COR-L47 (cell line): ENCODE measurements at regions not wholly inside any gene's neighbourhood (a gene's known extent, or its start where the extent isn't known, plus 50 kb on each side); places are given as distances from the start of the nearest gene placed in this dataset.

Experiments
- DNase-seq: peaks from one replicate; lab custom pipeline; 2025; lab: John Stamatoyannopoulos, UW

DNA sequence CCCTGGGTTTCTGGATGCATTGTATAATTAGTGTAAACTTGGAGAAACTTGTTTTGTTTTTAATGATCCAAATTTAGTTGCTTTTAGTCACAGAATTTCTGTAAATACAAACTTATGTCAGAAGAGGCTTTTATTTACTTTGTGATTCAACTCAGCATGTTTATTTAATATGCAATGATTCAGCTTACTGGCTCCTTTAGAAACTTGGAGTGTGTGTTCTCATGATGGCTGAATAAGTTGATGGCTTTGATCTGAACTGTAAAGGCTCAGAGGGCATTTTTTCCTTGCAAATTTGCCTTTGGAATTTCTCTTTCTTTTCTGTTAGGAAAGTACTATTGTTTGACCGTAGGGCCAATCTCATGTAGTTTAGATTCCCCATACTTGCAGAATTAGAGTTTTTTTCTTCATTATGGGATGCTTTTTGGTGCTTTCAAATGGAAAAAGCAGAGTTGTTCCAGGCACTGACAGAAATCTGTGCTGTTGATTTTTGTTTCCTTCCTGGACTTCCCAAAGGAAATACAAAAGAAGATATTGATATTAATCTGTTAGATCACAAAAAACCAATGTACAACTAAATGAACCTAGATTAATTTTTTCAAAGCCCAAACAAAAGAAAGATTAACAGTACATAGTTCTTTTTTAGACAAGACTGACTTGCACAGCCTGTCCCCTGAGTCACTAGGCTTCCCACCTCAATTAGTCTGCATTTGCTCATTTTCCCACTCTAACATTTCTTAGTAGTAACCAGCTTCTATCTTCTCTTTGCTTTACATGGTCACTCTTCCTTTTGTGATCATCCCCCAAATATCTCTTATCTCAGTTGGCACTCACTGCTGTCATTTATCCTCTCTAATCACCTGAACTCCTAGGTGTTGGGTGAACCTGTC lies 96.8 kb upstream of the AGR3 start:
- DNase-seq: no peak

DNA sequence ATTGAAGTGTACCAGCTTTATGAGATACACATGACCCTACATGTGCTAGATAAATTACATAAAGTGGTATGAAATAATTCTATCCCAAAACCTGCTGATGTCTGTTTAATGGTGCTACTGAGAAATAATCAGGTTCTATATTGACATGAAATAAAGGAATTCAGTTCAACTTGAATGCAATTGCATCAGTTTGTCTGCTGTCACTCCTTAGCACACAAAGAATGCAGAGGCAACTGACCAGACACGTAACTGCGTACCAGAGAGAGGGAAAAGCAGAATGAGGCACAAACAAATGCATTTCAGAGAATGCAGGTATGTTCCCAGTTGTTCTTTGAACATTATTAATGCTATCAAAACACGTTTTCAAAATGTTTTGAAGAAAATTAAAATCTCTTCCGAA lies 98.8 kb upstream of the AGR3 start:
- DNase-seq: no peak

DNA sequence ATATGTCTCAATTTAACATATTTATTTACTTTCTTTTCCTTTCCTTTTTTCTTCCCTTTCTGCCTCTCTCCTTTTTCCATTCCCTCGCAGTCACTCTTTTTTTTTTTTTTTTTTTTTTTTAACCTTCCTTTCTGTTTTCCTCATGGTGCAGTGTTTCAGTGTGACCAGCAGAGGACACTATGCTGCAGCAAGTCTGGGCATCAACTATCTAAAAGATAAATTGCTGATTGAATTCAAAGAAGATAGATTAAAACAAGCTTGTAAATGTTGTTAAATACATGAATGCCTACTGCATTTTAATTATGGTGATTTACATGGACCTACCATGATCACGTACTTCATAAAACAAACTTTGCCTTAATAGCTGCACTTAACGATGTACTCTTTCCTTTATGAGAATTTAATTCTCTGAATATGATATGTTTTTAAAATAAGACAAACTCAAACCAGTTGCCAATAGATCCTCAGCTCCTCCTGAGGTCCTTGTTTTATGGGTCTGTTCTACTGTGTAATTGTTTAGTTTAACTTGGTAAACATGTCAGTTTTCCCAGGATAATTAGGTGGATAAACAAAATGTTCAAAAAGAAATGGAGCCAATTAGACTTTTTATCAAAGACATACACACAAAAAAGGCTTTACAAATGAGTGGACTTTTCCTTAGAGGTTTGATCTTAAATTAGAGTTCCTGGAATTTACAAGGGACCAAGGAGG lies 101.0 kb upstream of the AGR3 start:
- peak; percentile 13 for DNase-seq

DNA sequence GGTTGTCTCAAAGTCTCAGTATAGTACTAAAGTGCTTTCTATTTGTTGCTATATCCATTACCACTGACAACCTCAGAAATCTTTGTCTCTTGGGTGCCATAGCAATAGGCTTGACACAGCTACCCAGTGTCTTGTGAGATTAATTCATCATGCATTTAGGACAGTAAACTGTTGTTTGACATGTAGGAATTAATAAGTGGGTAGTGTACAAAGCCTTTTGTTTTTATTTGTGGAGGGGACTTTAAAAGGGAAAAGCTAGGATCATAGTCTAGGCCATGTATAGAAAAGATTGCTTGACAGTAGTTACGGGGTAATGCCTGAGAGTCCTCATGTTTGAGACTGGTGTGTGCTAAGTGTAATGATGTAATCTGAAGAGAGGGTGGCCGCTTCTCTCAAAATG lies 102.6 kb upstream of the AGR3 start:
- DNase-seq: no peak

DNA sequence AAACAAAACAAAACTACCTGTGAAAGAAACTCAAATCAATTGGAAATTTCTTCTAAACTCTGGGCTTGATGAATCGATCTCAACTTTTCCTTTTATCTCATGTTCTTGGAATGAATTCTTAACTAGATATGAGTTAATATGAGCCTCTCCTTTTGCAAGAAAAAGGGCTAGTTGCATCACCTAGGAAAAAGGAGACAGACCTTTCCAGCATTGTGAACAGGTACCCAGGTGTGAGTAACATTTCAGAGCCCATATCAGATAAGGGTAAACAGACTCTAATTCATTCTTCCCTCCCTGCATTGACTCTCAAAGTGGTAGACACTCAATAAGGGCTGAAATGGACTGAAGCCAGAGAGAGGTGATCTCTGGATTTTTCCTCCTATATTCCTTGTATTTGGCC lies 103.8 kb upstream of the AGR3 start:
- DNase-seq: no peak

DNA sequence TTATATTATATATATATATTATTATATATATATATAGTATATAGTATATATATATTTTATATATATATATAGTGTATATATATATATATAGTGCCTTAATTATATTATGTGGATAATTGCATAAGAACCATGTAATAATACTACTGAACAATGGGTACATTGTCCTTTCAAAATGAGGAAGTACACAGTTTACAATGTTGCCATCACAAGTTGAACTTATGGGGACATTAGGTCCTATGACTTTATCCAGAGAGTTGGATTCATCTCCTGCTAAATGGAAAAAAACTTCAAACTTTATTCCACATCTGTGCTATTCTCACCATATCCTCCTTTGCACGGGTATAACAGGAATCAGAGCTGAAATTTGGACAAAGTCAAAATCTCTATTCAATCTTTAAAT lies 105.0 kb upstream of the AGR3 start:
- no peak for DNase-seq

DNA sequence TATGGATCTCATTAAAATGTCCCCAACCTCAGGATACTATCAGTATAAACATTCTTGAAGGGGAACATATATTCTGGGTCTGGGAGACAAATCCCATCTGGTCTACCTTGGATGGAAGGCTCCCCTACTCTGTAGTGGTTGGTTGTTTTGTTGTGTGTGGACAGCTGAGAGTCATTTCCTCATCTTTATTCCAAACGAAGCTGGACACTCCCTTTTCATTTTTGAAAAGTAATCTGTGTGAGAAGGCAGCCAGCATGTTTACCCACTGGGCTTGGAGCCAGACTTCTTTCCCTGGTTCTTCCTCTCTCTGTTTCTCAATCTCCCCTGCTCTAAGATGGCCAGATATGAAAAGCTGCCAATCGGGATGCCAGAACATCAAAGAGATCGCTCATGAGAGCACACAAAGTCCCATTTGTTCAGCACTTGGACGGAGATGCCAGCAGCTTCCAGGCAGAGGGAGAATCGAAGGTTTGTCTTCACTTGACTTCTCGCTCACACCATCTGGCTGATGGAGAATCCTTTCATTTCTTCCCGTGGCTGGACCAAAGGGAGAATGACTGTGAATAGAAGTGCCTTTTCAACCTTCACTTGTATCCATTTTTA lies 108.1 kb upstream of the AGR3 start:
- DNase-seq: peak; percentile 85

DNA sequence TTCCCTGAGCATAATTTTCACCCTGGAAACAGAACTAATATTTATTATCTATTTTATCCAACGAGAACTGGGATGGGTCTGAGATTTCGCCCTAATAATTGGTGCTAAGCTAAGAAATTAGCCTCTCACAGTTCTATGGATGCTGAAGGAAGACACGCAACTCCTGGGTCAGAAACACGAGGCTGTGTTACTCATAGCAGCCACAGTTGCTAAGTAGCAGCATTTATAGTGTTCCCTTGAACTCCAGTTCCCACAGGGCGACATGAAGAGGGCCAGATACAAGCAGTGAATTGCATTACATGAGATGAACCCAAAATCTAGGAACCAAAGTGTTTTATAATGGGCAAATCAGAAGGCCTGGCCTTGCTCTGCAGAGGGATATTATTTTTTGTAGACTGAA lies 109.8 kb upstream of the AGR3 start:
- no peak for DNase-seq

DNA sequence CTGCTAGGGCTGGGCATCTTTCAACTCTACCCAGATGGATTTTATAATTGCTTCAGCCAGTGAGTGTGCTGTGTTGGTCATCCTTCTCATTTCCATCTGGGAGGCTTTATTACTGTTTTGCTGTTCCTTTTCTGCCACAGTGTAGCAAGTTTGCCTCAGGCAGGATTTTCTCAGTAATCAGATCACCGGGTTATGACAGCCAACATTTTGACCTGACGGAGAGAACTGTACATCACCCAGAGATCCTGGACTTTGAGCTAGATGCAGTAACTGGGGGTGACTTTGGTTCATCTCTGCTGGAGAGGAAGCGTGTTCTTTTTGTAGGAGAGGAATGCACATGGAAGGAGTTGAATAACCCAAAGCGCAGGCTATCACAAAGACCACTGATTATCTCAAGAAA lies 111.8 kb upstream of the AGR3 start:
- DNase-seq: no peak

DNA sequence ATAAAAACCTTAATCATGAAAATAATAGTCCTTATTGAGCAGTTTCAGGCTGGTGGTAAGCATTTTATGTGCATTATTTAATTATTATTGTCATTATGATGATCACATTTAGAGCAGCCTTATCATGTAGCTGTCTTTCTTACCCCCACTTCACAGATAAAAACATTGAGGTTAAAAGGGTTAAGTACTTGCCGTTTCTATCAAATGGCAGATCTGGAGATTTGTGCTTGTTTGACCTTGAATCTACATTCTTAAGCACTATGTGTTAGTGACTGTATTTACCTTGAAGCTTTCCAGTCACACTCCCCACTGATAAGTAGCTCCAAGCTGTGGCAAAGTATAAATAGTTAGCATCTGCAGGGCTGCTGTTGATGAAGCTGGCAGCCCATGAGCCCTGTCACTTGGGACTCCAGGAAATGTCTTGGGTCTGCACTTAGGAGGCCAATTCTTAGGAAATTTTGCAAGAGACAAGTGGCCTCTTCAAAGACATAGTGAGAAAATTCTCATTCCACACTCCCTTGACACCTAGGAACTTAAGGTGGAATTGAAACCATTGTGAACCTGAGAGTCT lies 116.8 kb upstream of the AGR3 start:
- DNase-seq: no peak

DNA sequence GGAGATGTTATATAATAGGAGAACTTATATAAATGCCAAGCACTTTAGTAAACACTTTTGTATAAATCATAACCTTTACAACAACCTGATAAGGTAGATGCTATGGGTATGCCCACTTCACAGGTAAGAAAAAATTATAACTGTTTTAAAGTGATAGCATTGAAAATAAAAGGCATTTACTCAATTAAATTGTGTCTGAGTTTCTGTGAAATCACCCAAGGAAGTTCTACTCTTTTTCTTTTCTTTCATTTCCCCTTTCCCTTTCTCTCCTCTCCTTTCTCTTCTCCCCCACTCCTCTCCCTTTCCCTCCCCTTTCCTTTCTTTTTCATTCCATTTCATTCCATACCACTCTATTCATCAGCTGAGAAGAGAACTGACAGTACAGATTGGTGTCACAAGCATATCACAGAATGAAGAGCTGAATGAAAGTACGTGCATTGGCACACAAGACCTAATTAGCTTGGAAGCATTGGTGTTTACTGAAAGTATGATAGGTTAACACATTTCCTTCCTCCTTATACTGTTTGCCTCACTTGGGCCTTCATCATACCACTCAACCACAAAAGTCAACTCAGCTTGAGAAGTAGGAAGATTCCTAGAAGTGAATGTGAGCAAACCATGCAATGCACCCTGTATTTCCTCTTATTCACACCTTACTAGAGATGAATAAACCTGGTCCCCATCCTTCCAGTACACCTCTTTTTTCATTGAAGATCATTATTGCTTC lies 117.9 kb upstream of the AGR3 start:
- no peak for DNase-seq

DNA sequence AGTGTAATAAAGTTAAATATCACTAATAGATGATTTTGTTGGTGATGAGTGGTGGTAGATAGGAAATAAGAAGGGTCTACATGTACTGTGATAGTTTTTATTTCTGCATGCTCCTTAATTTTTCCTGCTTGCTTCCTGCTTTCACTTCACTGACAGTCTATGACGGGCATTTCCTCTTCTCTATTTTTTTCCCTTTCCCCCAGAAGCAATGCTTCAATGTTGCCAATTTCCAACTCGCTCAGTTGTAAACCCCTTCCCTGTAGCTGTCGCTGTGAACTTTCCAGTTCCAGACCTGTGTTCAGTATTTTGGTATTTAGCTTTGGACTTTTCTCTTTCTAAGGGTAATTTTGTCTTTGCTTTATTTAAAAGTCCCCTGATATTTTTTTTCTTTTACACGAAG lies 123.5 kb upstream of the AGR3 start:
- DNase-seq: no peak

DNA sequence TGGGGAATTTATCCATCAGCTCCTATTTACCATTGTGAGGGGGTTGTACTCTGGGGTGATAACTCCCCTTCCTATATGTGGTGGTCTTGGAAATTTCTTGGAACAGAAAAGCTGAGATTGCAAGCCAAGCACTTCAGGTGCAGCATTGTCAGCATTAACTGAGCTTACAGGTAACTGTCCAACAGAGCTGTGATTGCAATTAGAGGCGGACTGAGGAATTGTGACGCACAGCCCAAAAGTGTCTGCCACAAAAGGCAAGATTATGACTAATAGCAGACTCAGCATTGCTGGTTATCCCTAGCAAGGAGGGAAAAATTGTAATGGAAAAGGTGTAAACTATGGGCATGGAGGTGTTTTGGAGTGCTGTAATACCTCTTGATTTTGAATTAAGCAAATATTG lies 126.1 kb upstream of the AGR3 start:
- no peak for DNase-seq

DNA sequence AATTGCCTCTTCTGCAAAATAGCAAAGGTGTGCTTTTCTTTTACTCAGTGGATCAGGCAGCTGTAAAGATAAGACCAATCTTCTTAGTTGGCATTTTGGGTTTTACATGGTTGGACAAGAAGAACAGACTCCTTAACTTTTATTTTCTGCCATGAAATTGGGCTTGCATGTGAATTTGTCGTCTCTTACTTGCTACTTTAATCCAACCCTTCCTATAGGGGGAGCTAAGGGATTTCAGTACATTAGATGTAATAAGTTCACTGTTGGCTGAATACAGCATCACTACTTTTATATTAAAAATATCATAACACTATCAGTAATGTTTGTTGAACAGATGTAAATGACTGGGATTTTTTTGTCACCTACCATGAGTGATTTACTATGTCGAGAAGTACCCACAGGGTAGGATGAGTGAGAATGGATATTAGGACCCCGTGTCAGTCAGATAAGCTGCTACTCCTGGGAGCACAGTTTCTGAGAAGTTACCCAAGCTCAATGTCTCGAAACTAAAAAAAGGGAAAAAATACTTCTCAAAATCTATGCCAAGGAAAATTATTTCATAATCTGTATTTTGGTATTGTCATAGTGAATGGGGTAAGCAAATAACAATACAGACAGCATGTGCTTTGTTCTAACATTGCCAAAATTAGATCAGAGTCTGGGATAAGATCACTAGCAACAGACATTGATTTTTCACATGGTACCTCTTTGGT lies 127.4 kb upstream of the AGR3 start:
- DNase-seq: peak; percentile 19

DNA sequence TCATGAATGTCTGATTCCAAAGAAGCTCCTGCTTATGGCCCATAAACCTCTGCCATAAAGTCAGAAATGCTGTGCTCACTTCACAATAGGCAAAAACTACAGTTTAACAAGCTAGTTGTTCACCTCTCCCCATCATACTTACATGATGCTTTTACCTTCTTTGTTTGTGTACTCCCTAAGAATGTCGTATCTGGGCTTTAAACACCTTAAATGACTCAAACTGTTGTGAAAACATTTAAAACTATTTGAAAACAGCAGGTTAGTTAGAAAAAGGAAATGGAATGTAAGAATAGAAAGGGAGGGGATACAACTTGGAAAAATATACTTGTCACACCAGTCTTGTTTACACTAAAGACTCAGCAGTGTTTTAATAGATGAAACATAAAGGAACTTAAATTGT lies 128.2 kb upstream of the AGR3 start:
- DNase-seq: no peak

DNA sequence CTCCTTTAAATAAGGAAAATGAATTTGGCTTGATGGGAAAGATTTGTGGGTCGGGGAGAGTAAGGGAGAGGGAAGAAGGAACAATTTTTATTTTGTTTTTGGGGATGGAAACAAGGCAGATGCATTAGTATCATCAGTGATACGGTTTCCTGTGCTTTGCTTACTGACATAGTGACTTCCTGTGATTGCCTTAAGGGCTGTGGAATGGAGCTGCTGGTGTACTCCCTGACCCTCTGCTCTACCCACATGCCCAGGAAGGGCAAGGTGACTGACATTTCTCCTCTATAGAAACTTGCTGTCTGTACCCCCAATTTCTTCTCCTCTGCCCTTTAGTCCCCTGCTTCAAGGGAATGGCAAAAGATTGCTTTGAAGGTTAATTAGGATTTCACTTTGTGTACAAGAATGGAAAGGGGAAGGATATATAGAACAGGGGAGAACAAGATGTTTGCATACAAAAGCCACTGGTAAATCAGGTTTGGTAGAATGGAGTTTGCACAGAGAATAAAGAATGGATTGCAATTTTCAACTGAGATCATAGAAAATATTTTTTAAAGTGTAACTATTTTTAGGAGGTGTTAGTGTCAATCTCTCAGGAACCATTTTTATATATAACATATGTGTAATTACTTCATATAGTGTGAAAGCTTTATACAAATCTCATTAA lies 129.0 kb upstream of the AGR3 start:
- no peak for DNase-seq

DNA sequence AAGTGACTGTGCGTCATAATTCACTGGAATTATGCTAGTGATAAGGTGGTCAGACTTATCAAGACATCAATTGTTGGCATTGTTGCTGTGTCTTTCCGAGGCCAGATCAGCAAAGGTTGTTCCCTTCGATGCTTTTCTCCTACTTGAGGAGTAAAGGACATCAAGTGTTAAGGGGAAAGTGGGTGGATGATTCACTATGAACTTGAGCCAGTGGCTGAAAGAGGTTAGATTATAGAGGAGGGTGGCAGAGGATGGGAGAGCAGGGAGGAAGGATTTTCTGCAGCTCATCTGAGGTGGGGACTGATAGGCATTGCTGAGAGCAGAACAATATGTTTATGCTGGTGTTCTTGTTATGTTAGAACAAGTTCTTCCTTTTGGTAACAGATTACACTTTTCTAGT lies 131.4 kb upstream of the AGR3 start:
- DNase-seq: no peak

DNA sequence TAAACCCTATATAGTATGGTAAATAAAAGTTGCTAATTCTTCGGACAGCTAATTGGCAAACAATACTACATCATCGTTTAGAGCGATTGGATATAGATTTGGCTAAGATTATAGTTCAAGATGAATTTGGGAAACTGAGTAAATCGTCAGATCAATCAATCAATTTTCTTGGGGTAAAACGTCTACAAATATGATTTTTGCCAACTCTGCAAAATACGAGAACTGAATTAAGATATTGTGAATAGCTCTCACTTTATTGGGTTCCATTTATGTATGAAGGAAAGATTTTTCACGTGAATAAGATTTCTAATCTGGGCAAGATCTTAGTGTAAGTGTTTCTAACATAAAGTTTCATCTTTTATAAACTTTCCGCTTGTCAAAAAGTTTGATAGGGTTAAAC lies 132.9 kb upstream of the AGR3 start:
- no peak for DNase-seq

DNA sequence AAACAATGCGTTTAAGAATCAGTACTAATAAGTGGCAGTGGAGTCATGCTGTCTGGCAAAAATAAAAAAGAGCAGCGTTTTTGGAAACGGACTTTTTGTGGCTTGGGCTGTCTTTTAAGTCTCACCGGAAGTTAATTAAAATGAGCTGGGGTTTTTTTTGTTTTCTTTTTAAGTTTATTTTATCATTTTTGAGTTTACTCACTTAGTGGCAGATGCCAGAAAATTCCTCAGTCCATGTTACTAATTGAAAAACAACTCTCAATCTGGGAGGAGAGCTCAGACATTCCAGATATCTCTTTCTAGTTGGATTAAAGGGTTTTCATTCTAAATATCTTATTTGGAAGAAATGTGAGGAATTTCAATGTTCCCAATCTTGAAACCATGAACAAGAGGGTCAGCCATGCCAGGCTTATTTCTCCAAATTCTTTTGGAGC lies 133.8 kb upstream of the AGR3 start:
- no peak for DNase-seq

DNA sequence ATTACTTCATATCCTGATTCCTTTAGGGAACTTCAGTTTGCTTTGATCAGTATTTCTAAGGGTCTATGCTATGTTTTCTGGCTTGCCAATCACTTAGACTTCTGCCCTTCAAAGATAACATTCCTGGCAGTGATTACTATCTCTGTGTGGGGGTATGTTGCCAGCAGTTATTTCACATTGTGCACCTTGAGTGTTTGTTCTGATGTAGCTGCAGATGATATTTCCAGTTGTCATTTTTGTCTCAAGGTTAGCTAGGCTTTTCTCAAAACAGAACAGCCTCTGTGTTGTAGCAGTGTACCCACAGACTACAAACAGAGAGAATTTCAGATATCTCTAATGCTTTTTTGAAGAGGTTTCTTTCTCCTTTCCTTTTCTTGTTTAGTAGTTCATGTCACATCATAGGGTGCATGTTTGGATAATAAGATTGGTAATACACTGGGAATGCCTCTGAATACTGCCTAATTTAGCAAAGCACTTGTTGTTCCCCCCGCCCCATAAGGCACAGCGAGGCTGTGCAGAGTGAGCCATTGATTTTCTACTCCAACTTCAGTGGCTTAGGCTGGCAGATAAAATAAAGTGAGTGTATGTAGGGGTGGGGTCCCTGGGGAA lies 134.7 kb upstream of the AGR3 start:
- DNase-seq: no peak

DNA sequence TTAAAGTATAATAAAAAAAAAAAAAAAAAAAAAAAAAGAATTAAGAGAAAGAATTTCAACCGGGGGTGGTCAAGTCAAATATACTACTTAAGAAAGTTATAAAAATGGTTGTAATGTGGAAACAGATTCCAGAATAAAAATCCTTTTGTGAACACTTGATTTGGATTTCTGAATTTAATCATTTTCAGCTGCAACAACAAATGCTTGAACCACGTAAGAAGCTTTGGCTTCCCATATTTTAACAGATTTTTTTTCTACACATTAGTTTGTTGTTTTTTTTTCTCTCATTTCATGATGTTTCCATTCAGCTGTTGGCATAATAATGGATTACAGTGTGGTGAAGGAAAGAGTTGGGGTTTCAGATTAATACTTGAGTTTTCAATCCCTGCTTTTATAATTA lies 137.3 kb upstream of the AGR3 start:
- no peak for DNase-seq
